B cell (primary cell): ENCODE measurements at regions not wholly inside any gene's neighbourhood (a gene's known extent, or its start where the extent isn't known, plus 50 kb on each side); places are given as distances from the start of the nearest gene placed in this dataset.

Experiments used
- ATAC-seq: fragments of 200-7000 bp; cut with Tn5 transposase; one replicate; pipeline ENCODE4 v1.10.0; 2021; ENCODE audit warnings: low read depth, mild to moderate bottlenecking, moderate number of reproducible peaks, moderate library complexity
- CTCF ChIA-PET: fragments of 350-600 bp; sonication (Branson Sonifier 250); formaldehyde crosslinking; loops from one replicate; lab custom pipeline; 2021; ENCODE audit warnings: antibody characterized with exemption, inconsistent platforms; lab: Charles Lee
- POLR2A ChIA-PET: fragments of 350-600 bp; sonication (Branson Sonifier 250); formaldehyde crosslinking; loops from one replicate; lab custom pipeline; 2021; ENCODE audit warnings: antibody characterized with exemption; lab: Charles Lee
- DNase-seq: peaks from one replicate; pipeline ENCODE4 v3.0.0; 2013
- H2AFZ ChIP-seq: 2 replicates; pipeline ENCODE4 v1.6.1; 2012; ENCODE audit warnings: mild to moderate bottlenecking, low read depth, low read length; ENCODE audit not compliant: insufficient read depth, poor library complexity, severe bottlenecking
- H3K27ac ChIP-seq, 2 donors: 1 replicate in 1 of 2; 2 replicates in 1 of 2; pipeline ENCODE4 v1.5.1; 2012 to 2013; ENCODE audit warnings: low read length in 2 of 2, mild to moderate bottlenecking in 2 of 2, moderate library complexity in 1 of 2
- H3K27me3 ChIP-seq, 4 experiments: fragments of 200-600 bp in 1 of 4; sonication (generic) in 1 of 4; replicated peaks in 1 of 4; 1 replicate in 2 of 4; 2 replicates in 2 of 4; pipeline versions ENCODE4 v1.6.1 to v1.7.0; 2013 to 2016; ENCODE audit warnings: low read length in 3 of 4, mild to moderate bottlenecking in 2 of 4, mixed read lengths in 1 of 4, moderate library complexity in 1 of 4; ENCODE audit not compliant: insufficient read depth in 4 of 4, control insufficient read depth in 3 of 4; ENCODE audit errors: control extremely low read depth in 1 of 4
- H3K36me3 ChIP-seq, 2 experiments: replicated peaks in 1 of 2; 1 replicate in 1 of 2; 2 replicates in 1 of 2; pipeline versions ENCODE4 v1.6.1 to v1.7.1; 2013; ENCODE audit warnings: low read length in 1 of 2; ENCODE audit not compliant: insufficient read depth in 2 of 2, control insufficient read depth in 1 of 2; ENCODE audit errors: control extremely low read depth in 1 of 2, extremely low read depth in 1 of 2
- H3K4me1 ChIP-seq, 2 donors: fragments of 200-600 bp in 1 of 2; sonication (generic) in 1 of 2; 1 replicate in 1 of 2; 2 replicates in 1 of 2; pipeline versions ENCODE4 v1.5.1 to v1.6.1; 2013 to 2017; ENCODE audit warnings: low read length in 2 of 2; ENCODE audit not compliant: control insufficient read depth in 2 of 2, insufficient read depth in 2 of 2
- H3K4me2 ChIP-seq: replicated peaks from 2 replicates; pipeline ENCODE3; 2012; ENCODE audit warnings: mild to moderate bottlenecking, low read depth, low read length; ENCODE audit not compliant: poor library complexity, severe bottlenecking
- H3K4me3 ChIP-seq, 5 experiments: fragments of 200-600 bp in 1 of 5; sonication (generic) in 1 of 5; 1 replicate in 3 of 5; 2 replicates in 2 of 5; pipeline versions ENCODE4 v1.5.1 to v1.7.0; 2011 to 2016; ENCODE audit warnings: low read length in 4 of 5, mild to moderate bottlenecking in 4 of 5, low read depth in 2 of 5, control low read depth in 1 of 5, moderate library complexity in 1 of 5; ENCODE audit not compliant: insufficient read depth in 1 of 5; ENCODE audit errors: control extremely low read depth in 1 of 5, extremely low read depth in 1 of 5
- H3K79me2 ChIP-seq: fragments of 200-600 bp; sonication (generic); one replicate; pipeline ENCODE4 v1.6.0; 2016; ENCODE audit warnings: low read length; ENCODE audit not compliant: control insufficient read depth, insufficient read depth
- H3K9ac ChIP-seq: fragments of 200-600 bp; sonication (generic); 2 replicates; pipeline ENCODE4 v1.6.1; 2017; ENCODE audit warnings: mild to moderate bottlenecking, low read length, moderate library complexity
- H3K9me3 ChIP-seq, 3 donors: one replicate each; pipeline versions ENCODE4 v1.6.1 to v1.7.1; 2013; ENCODE audit warnings: low read length in 2 of 3; ENCODE audit not compliant: control insufficient read depth in 2 of 3, insufficient read depth in 1 of 3; ENCODE audit errors: control extremely low read depth in 1 of 3
- H4K20me1 ChIP-seq: 2 replicates; pipeline ENCODE4 v1.6.0; 2012; ENCODE audit warnings: mild to moderate bottlenecking, low read length; ENCODE audit not compliant: insufficient read depth, control insufficient read depth, poor library complexity, severe bottlenecking
- H3K27ac Mint-ChIP-seq: one replicate; pipeline ENCODE4 v1.8.0; 2021; ENCODE audit warnings: mixed read lengths
- H3K27me3 Mint-ChIP-seq: one replicate; pipeline ENCODE4 v1.8.0; 2021; ENCODE audit warnings: mixed read lengths
- H3K4me1 Mint-ChIP-seq: one replicate; pipeline ENCODE4 v1.8.0; 2021; ENCODE audit warnings: mixed read lengths
- H3K4me3 Mint-ChIP-seq: one replicate; pipeline ENCODE4 v1.8.0; 2021; ENCODE audit warnings: mixed read lengths
- H3K9me3 Mint-ChIP-seq: one replicate; pipeline ENCODE4 v1.8.0; 2022; ENCODE audit warnings: mixed read lengths; ENCODE audit not compliant: insufficient read depth
- EZH2 ChIP-seq: IDR thresholded peaks from 2 replicates; pipeline ENCODE4 v1.6.1; 2012; ENCODE audit warnings: borderline replicate concordance, low read depth, mild to moderate bottlenecking, moderate library complexity, low read length; ENCODE audit not compliant: insufficient read depth, poor library complexity, severe bottlenecking
- WGBS: methylation state at CpG from one replicate; pipeline ENCODE4 v1.1.5; 2013; ENCODE audit warnings: missing lambda C conversion rate; ENCODE audit not compliant: insufficient coverage; 5-methylcytosine and 5-hydroxymethylcytosine counted together
- intact Hi-C: fragments of 100-400 bp; cut with micrococcal nuclease; formaldehyde crosslinking; loops from one replicate; pipeline ENCODE4 v1.10.0; 2022
- TF ChIP-seq, protein P1 (sequence below): fragments of 200-600 bp; IDR thresholded peaks from one replicate; pipeline ENCODE4 v1.8.0; 2022; ENCODE audit warnings: antibody characterized with exemption, mild to moderate bottlenecking

DNA sequence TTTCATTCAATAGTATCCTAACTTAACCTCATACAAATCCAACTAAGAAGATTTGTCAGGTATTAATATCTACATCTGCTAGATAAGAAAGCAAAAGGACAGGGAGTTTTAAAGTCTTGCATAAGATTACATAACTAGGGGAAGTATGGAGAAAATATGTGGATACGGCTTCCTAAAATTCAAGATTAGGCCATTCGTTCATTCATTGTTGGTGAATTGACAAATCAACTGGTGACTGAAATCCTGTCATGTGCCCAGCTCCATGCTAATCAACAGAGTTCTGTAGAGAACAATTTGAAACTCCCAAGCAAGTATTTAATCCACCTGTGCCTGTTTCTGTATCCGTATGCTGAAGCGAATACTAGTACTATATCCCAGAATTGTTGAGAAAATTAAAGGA, 260.9 kb upstream of the USP15 start:
- CTCF ChIA-PET, result interaction anchor here (1.3 kb wide), 1 partner anchor 7 kb away, joined by 6 read pairs; no protein-coding TSS in a partner anchor
- Mint-ChIP-seq H3K9me3 (no peaks in the 10 kb centered on the region), H3K27me3 (no peaks in the 10 kb centered on the region), H3K27ac (no peak overlapping the region), H3K4me1 (no peaks in the 10 kb centered on the region), H3K4me3 (no peak overlapping the region)
- intact Hi-C loops, result no loop called here
- no peaks in the 10 kb centered on the region for H3K79me2 ChIP-seq
- no peaks in the 10 kb centered on the region for H3K4me1 ChIP-seq
- H2AFZ ChIP-seq, result no peak overlapping the region
- H3K9me3 ChIP-seq, result no peaks in the 10 kb centered on the region
- no peak for TF ChIP-seq EZH2
- TF ChIP-seq, protein P1, sequence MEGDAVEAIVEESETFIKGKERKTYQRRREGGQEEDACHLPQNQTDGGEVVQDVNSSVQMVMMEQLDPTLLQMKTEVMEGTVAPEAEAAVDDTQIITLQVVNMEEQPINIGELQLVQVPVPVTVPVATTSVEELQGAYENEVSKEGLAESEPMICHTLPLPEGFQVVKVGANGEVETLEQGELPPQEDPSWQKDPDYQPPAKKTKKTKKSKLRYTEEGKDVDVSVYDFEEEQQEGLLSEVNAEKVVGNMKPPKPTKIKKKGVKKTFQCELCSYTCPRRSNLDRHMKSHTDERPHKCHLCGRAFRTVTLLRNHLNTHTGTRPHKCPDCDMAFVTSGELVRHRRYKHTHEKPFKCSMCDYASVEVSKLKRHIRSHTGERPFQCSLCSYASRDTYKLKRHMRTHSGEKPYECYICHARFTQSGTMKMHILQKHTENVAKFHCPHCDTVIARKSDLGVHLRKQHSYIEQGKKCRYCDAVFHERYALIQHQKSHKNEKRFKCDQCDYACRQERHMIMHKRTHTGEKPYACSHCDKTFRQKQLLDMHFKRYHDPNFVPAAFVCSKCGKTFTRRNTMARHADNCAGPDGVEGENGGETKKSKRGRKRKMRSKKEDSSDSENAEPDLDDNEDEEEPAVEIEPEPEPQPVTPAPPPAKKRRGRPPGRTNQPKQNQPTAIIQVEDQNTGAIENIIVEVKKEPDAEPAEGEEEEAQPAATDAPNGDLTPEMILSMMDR, result no peak
- POLR2A ChIA-PET, result no interaction called here
- H3K27ac ChIP-seq, result no peak overlapping the region
- H3K9ac ChIP-seq, result no peak overlapping the region
- no peak overlapping the region for H3K4me3 ChIP-seq
- DNase-seq (no peak), ATAC-seq (no peak)
- H4K20me1 ChIP-seq, result no peaks in the 10 kb centered on the region
- 20% methylated on average over 2 of the region's 4 CpGs for WGBS
- H3K4me2 ChIP-seq, result no peak overlapping the region
- H3K36me3 ChIP-seq, result no peaks in the 10 kb centered on the region
- no peaks in the 10 kb centered on the region for H3K27me3 ChIP-seq

DNA sequence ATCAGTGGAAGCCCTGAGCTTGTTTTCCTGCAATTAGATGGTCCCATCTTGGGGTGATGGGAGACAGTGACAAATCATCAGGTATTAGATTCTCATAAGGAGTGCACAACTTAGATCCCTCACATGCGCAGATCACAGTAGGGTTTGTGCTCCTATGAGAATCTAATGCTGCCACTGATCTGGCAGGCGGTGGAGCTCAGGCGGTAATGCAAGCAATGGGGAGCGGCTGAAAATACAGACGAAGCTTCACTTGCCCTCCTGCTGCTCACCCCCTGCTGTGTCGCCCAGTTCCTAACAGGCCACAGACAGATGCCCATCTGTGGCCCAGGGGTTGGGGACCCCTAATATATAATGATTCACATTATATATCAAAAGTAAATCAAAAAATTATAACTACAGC, 258.8 kb upstream of the USP15 start:
- TF ChIP-seq, protein P1, result no peak
- no peak for TF ChIP-seq EZH2
- intact Hi-C loops, result no loop called here
- Histone ChIP-seq H2AFZ (no peak overlapping the region), H3K36me3 (no peaks in the 10 kb centered on the region), H3K4me1 (no peaks in the 10 kb centered on the region), H3K27ac (no peak overlapping the region), H3K9me3 (no peaks in the 10 kb centered on the region), H3K4me3 (no peak overlapping the region), H3K79me2 (no peaks in the 10 kb centered on the region), H3K27me3 (no peaks in the 10 kb centered on the region), H3K9ac (no peak overlapping the region), H4K20me1 (no peaks in the 10 kb centered on the region), H3K4me2 (no peak overlapping the region)
- WGBS, result 95% methylated on average over 5 of the region's 6 CpGs
- H3K4me1 Mint-ChIP-seq, result no peaks in the 10 kb centered on the region
- H3K27ac Mint-ChIP-seq, result no peak overlapping the region
- no peaks in the 10 kb centered on the region for H3K9me3 Mint-ChIP-seq
- ChIA-PET POLR2A (no interaction called here), CTCF (no interaction called here)
- H3K27me3 Mint-ChIP-seq, result no peaks in the 10 kb centered on the region
- ATAC-seq (no peak), DNase-seq (no peak)
- H3K4me3 Mint-ChIP-seq, result no peak overlapping the region
